ENCODE measurements at regions not wholly inside any gene's neighbourhood (a gene's known extent, or its start where the extent isn't known, plus 50 kb on each side); places are given as distances from the start of the nearest gene placed in this dataset.
A peak's percentile ranks its signal among the peaks of the same experiment; 100 is the strongest.

GRCh38 chr13:52925251-52925650 is 76.8 kb upstream of the PCDH8 start:
- no peaks in the 10 kb centered on the region for H3K36me3 ChIP-seq
- no peak overlapping the region for H3K4me3 ChIP-seq
- no peaks in the 10 kb centered on the region for H3K27me3 ChIP-seq (ENCODE audit: low read depth)
- no peaks in the 10 kb centered on the region for H3K9me3 ChIP-seq
- H3K27ac ChIP-seq = no peak overlapping the region
- DNase-seq (no peak), ATAC-seq (peak in 1 of 2 donors; percentile 9)
- TF ChIP-seq, protein P1, sequence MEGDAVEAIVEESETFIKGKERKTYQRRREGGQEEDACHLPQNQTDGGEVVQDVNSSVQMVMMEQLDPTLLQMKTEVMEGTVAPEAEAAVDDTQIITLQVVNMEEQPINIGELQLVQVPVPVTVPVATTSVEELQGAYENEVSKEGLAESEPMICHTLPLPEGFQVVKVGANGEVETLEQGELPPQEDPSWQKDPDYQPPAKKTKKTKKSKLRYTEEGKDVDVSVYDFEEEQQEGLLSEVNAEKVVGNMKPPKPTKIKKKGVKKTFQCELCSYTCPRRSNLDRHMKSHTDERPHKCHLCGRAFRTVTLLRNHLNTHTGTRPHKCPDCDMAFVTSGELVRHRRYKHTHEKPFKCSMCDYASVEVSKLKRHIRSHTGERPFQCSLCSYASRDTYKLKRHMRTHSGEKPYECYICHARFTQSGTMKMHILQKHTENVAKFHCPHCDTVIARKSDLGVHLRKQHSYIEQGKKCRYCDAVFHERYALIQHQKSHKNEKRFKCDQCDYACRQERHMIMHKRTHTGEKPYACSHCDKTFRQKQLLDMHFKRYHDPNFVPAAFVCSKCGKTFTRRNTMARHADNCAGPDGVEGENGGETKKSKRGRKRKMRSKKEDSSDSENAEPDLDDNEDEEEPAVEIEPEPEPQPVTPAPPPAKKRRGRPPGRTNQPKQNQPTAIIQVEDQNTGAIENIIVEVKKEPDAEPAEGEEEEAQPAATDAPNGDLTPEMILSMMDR (IDR thresholded peaks at IDR 0.05) = no peak
- no peaks in the 10 kb centered on the region for H3K4me1 ChIP-seq
- intact Hi-C loops (cut with DNase I) = no loop called here

DNA sequence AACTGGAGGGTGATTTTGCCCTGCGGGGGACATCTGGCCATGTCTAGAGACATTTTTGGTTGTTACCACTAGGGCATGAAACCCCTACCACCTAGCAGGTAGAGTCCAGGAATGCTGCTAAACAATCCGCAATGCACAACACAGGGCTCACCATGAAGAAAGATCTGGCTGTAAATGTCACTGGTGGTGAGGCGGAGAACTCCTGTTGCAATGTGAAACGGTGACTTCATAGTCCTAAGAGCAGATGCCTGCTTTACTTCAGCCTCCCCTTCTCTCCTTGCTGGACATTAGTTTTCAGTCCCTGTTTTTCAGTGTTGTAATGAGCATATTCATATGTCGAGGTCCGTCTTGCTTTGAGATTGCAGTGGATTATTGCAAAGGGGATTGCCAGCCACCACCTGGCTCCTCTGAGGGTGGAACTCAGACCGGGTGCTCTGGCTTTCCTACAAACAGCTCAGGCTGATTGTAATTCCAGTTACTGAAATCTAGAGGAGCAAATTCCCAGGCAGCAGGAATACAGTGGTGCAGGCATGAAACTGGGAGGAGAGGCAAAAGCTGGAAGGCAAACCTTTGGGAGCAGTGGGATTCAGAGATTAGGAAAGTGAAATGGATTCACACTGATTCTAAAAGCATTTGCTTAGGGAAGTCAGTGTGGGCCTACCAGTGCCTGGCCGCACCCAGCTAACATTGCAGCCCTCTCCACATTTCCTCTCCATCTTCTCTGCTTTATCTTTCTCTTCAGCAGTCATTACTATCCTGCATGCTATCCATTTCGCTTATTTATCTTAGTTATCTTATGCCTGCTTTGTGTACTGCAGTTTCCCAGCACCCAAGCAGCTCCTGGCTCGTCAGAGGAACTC is 76.1 kb upstream of the PCDH8 start:
- no peak for DNase-seq
- intact Hi-C loops (cut with DNase I) = no loop called here
- TF ChIP-seq, protein P1 (IDR thresholded peaks at IDR 0.05) = no peak
- no peaks in the 10 kb centered on the region for H3K36me3 ChIP-seq
- no peak overlapping the region for H3K27ac ChIP-seq
- H3K4me1 ChIP-seq = no peaks in the 10 kb centered on the region
- no peaks in the 10 kb centered on the region for H3K27me3 ChIP-seq (ENCODE audit: low read depth)
- ATAC-seq = no peak
- no peaks in the 10 kb centered on the region for H3K9me3 ChIP-seq
- H3K4me3 ChIP-seq = no peak overlapping the region

- no peak for ATAC-seq
- Histone ChIP-seq H3K27ac (no peak overlapping the region), H3K4me1 (no peaks in the 10 kb centered on the region), H3K9me3 (no peaks in the 10 kb centered on the region), H3K36me3 (no peaks in the 10 kb centered on the region), H3K27me3 (ENCODE audit: low read depth) (no peaks in the 10 kb centered on the region), H3K4me3 (no peak overlapping the region)
- TF ChIP-seq, protein P1 (IDR thresholded peaks at IDR 0.05) = no peak
- DNase-seq = no peak
- intact Hi-C loops (cut with DNase I) = no loop called here
These were observed 74.5 kb upstream of the PCDH8 start for GRCh38 chr13:52922961-52923360.

GRCh38 chr13:52921194-52921593 is 72.8 kb upstream of the PCDH8 start:
- H3K4me3 ChIP-seq = no peak overlapping the region
- intact Hi-C loops (cut with DNase I) = no loop called here
- H3K9me3 ChIP-seq = no peaks in the 10 kb centered on the region
- DNase-seq = no peak
- no peaks in the 10 kb centered on the region for H3K36me3 ChIP-seq
- ATAC-seq = peak; percentile 67 to 77
- TF ChIP-seq, protein P1 (IDR thresholded peaks at IDR 0.05) = no peak
- no peak overlapping the region for H3K27ac ChIP-seq
- no peaks in the 10 kb centered on the region for H3K4me1 ChIP-seq
- no peaks in the 10 kb centered on the region for H3K27me3 ChIP-seq (ENCODE audit: low read depth)

GRCh38 chr13:52916486-52916990 is 68.1 kb upstream of the PCDH8 start:
- H3K4me3 ChIP-seq = no peak overlapping the region
- no peaks in the 10 kb centered on the region for H3K27me3 ChIP-seq (ENCODE audit: low read depth)
- DNase-seq = no peak
- no peak overlapping the region for H3K27ac ChIP-seq
- no peaks in the 10 kb centered on the region for H3K9me3 ChIP-seq
- no peak for ATAC-seq
- TF ChIP-seq, protein P1 (IDR thresholded peaks at IDR 0.05) = no peak
- intact Hi-C loops (cut with DNase I) = no loop called here
- no peaks in the 10 kb centered on the region for H3K4me1 ChIP-seq
- H3K36me3 ChIP-seq = no peaks in the 10 kb centered on the region
